Thyroid gland (tissue), 4 donors: ENCODE measurements at regions not wholly inside any gene's neighbourhood (a gene's known extent, or its start where the extent isn't known, plus 50 kb on each side); places are given as distances from the start of the nearest gene placed in this dataset.
"Not testable (repeated sequence)": the region's sequence is repeated elsewhere in the genome, so short reads cannot be mapped to it uniquely, and the experiment has no call there.

Experiments
- CTCF ChIP-seq, 6 experiments: fragments of 200-600 bp in 3 of 6; fragments of 450-650 bp in 3 of 6; sonication (generic) in 3 of 6; IDR thresholded peaks; one replicate each; pipeline ENCODE4 v1.5.1; 2016 to 2019; ENCODE audit warnings: antibody characterized with exemption in 6 of 6, mild to moderate bottlenecking in 2 of 6, inconsistent platforms in 1 of 6, moderate library complexity in 1 of 6
- POLR2A ChIP-seq, 2 donors: fragments of 450-650 bp; IDR thresholded peaks; one replicate each; pipeline ENCODE4 v1.6.1; 2017; ENCODE audit warnings: antibody characterized with exemption in 2 of 2, mild to moderate bottlenecking in 2 of 2, moderate library complexity in 1 of 2

GRCh38 chr11:89614428-89614827 lies 95.7 kb upstream of the TRIM77 start:
- TF ChIP-seq CTCF (IDR thresholded peaks at IDR 0.05), result peak in 1 of 6 experiments; percentile 19
- not testable (repeated sequence) for TF ChIP-seq POLR2A (IDR thresholded peaks at IDR 0.05)
